KMS-11 (cell line): ENCODE measurements at regions not wholly inside any gene's neighbourhood (a gene's known extent, or its start where the extent isn't known, plus 50 kb on each side); places are given as distances from the start of the nearest gene placed in this dataset.

Experiments
- H2AFZ ChIP-seq: fragments of 200-600 bp; sonication (generic); 2 replicates; pipeline ENCODE4 v1.6.1; 2016; ENCODE audit warnings: antibody characterized with exemption, mixed run types, low read depth
- H3K27ac ChIP-seq: fragments of 200-600 bp; sonication (generic); 2 replicates; pipeline ENCODE4 v1.6.1; 2016; ENCODE audit warnings: mild to moderate bottlenecking, mixed run types
- H3K27me3 ChIP-seq: fragments of 200-600 bp; sonication (generic); 2 replicates; pipeline ENCODE4 v1.6.1; 2017; ENCODE audit warnings: mild to moderate bottlenecking, low read depth, mixed run types, moderate library complexity; ENCODE audit not compliant: insufficient read depth
- H3K36me3 ChIP-seq: fragments of 200-600 bp; sonication (generic); 2 replicates; pipeline ENCODE4 v1.6.1; 2017; ENCODE audit warnings: mild to moderate bottlenecking, mixed run types; ENCODE audit not compliant: insufficient read depth
- H3K4me1 ChIP-seq: fragments of 200-600 bp; sonication (generic); 2 replicates; pipeline ENCODE4 v1.6.1; 2016; ENCODE audit warnings: mild to moderate bottlenecking, low read depth, mixed run types; ENCODE audit not compliant: poor library complexity, severe bottlenecking
- H3K4me2 ChIP-seq: fragments of 200-600 bp; sonication (generic); 2 replicates; pipeline ENCODE4 v1.7.0; 2016; ENCODE audit warnings: mild to moderate bottlenecking, mixed run types
- H3K4me3 ChIP-seq: fragments of 200-600 bp; sonication (generic); IDR thresholded peaks from 2 replicates; pipeline ENCODE4 v1.6.1; 2017; ENCODE audit warnings: low read depth, low read length, mixed read lengths; ENCODE audit not compliant: insufficient read depth
- H3K79me2 ChIP-seq: fragments of 200-600 bp; sonication (generic); 2 replicates; pipeline ENCODE4 v1.6.1; 2016; ENCODE audit warnings: low read depth, mixed run types; ENCODE audit not compliant: insufficient read depth
- H3K9ac ChIP-seq: fragments of 200-600 bp; sonication (generic); 2 replicates; pipeline ENCODE4 v1.6.1; 2016; ENCODE audit warnings: mild to moderate bottlenecking, mixed run types
- H4K20me1 ChIP-seq: fragments of 200-600 bp; sonication (generic); 2 replicates; pipeline ENCODE4 v1.6.1; 2016; ENCODE audit warnings: mild to moderate bottlenecking, mixed run types; ENCODE audit not compliant: insufficient read depth
- CTCF ChIP-seq: fragments of 200-600 bp; sonication (generic); conservative IDR thresholded peaks from 2 replicates; pipeline ENCODE4 v1.6.1; 2017; ENCODE audit warnings: low read depth, mild to moderate bottlenecking, antibody characterized with exemption, low read length, moderate library complexity, mixed read lengths

GRCh38 chr20:3325864-3326263 is 81.6 kb downstream of the DNAAF9 start:
- H4K20me1 ChIP-seq: no peaks in the 10 kb centered on the region
- TF ChIP-seq CTCF: no peak
- H3K4me3 ChIP-seq: no peak overlapping the region
- H3K4me1 ChIP-seq: no peaks in the 10 kb centered on the region
- no peak overlapping the region for H3K4me2 ChIP-seq
- H3K36me3 ChIP-seq: no peaks in the 10 kb centered on the region
- H3K27ac ChIP-seq: no peak overlapping the region
- no peaks in the 10 kb centered on the region for H3K79me2 ChIP-seq
- no peak overlapping the region for H3K9ac ChIP-seq
- H2AFZ ChIP-seq: no peak overlapping the region
- H3K27me3 ChIP-seq: no peaks in the 10 kb centered on the region

GRCh38 chr20:3323398-3323797 is 84.1 kb downstream of the DNAAF9 start:
- no peaks in the 10 kb centered on the region for H3K27me3 ChIP-seq
- no peak overlapping the region for H3K9ac ChIP-seq
- H2AFZ ChIP-seq: no peak overlapping the region
- no peak overlapping the region for H3K4me3 ChIP-seq
- no peak for TF ChIP-seq CTCF
- H3K36me3 ChIP-seq: no peaks in the 10 kb centered on the region
- no peaks in the 10 kb centered on the region for H4K20me1 ChIP-seq
- no peak overlapping the region for H3K4me2 ChIP-seq
- no peak overlapping the region for H3K27ac ChIP-seq
- H3K4me1 ChIP-seq: no peaks in the 10 kb centered on the region
- H3K79me2 ChIP-seq: no peaks in the 10 kb centered on the region

- no peak overlapping the region for H2AFZ ChIP-seq
- no peaks in the 10 kb centered on the region for H3K27me3 ChIP-seq
- no peak overlapping the region for H3K9ac ChIP-seq
- no peak for TF ChIP-seq CTCF
- H3K36me3 ChIP-seq: no peaks in the 10 kb centered on the region
- H3K4me2 ChIP-seq: no peak overlapping the region
- no peak overlapping the region for H3K4me3 ChIP-seq
- no peaks in the 10 kb centered on the region for H3K79me2 ChIP-seq
- H3K27ac ChIP-seq: no peak overlapping the region
- H3K4me1 ChIP-seq: no peaks in the 10 kb centered on the region
- H4K20me1 ChIP-seq: no peaks in the 10 kb centered on the region
Observed at GRCh38 chr20:3318226-3318884, 79.4 kb upstream of the SLC4A11 start.

- no peaks in the 10 kb centered on the region for H3K27me3 ChIP-seq
- H4K20me1 ChIP-seq: no peaks in the 10 kb centered on the region
- H3K4me2 ChIP-seq: no peak overlapping the region
- no peak for TF ChIP-seq CTCF
- no peaks in the 10 kb centered on the region for H3K36me3 ChIP-seq
- H3K27ac ChIP-seq: no peak overlapping the region
- peaks cover 11% of the 10 kb centered on the region for H3K4me1 ChIP-seq
- no peak overlapping the region for H2AFZ ChIP-seq
- H3K79me2 ChIP-seq: no peaks in the 10 kb centered on the region
- no peak overlapping the region for H3K9ac ChIP-seq
- no peak overlapping the region for H3K4me3 ChIP-seq
Observed at GRCh38 chr20:3316136-3316535, 77.1 kb upstream of the SLC4A11 start.
